Ovary (tissue), 7 donors: ENCODE measurements at regions not wholly inside any gene's neighbourhood (a gene's known extent, or its start where the extent isn't known, plus 50 kb on each side); places are given as distances from the start of the nearest gene placed in this dataset.

Source experiments
- DNase-seq, 5 donors: peaks; one replicate each; pipeline ENCODE4 v3.0.0-alpha.2; 2019 to 2020
- H3K27ac ChIP-seq, 2 donors: fragments of 200-600 bp; one replicate each; pipeline versions ENCODE4 v1.5.1 to v1.8.0; 2019 to 2022
- H3K27me3 ChIP-seq: fragments of 200-600 bp; one replicate; pipeline ENCODE4 v1.8.0; 2022
- H3K36me3 ChIP-seq: fragments of 200-600 bp; sonication (generic); one replicate; pipeline ENCODE4 v1.5.1; 2019
- H3K4me1 ChIP-seq: one replicate; pipeline ENCODE4 v1.8.1; 2013; ENCODE audit warnings: mild to moderate bottlenecking, moderate library complexity; ENCODE audit not compliant: insufficient read depth
- H3K4me3 ChIP-seq: fragments of 200-600 bp; sonication (generic); one replicate; pipeline ENCODE4 v1.5.1; 2017
- H3K9me3 ChIP-seq, 2 donors: fragments of 200-600 bp in 1 of 2; sonication (generic) in 1 of 2; one replicate each; pipeline versions ENCODE4 v1.5.1 to v1.8.1; 2013 to 2019; ENCODE audit warnings: mild to moderate bottlenecking in 1 of 2, moderate library complexity in 1 of 2
- CTCF ChIP-seq, 3 donors: fragments of 450-650 bp in 2 of 3; fragments of 200-600 bp in 1 of 3; IDR thresholded peaks; one replicate each; pipeline versions ENCODE4 v1.5.1 to v1.8.0; 2016 to 2022; ENCODE audit warnings: antibody characterized with exemption in 3 of 3, mild to moderate bottlenecking in 1 of 3
- EP300 ChIP-seq: sonication (generic); formaldehyde crosslinking; IDR thresholded peaks from one replicate; pipeline ENCODE4 v1.6.1; 2017; ENCODE audit warnings: antibody characterized with exemption
- POLR2A ChIP-seq: fragments of 450-650 bp; IDR thresholded peaks from one replicate; pipeline ENCODE4 v1.6.1; 2017; ENCODE audit warnings: antibody characterized with exemption, mild to moderate bottlenecking, moderate library complexity
- WGBS, 3 donors: extraction: QIAGEN DNeasy Blood & Tissue Kit in 1 of 3; methylation state at CpG; one replicate each; pipeline versions ENCODE4 v1.1.5 to v1.1.7; 2013 to 2017; 5-methylcytosine and 5-hydroxymethylcytosine counted together
- intact Hi-C, 4 donors: fragments of 100-400 bp; cut with DNase I; formaldehyde crosslinking; loops; one replicate each; pipeline versions ENCODE4 v1.11.0 to v1.15.1; 2022 to 2023
- donor health status: DM: no; HTN: no; CAD: no; lungs with moderate emphysema.
- donor health status: DM: no; HTN: no; CAD: no.
- donor health status: Bipolar disorder and iron deficiency.
- donor health status: DM: no; HTN: no; CAD: no.
- donor health status: DM: yes; HTN: yes; CAD: no.

GRCh38 chr1:10895621-10896020, 99.2 kb upstream of the CASZ1 start:
- Histone ChIP-seq H3K27me3 (no peaks in the 10 kb centered on the region), H3K4me1 (no peaks in the 10 kb centered on the region), H3K27ac (no peak overlapping the region), H3K9me3 (no peaks in the 10 kb centered on the region), H3K4me3 (no peak overlapping the region), H3K36me3 (no peaks in the 10 kb centered on the region)
- intact Hi-C loops = no loop called here
- TF ChIP-seq POLR2A (no peak), EP300 (no peak), CTCF (IDR thresholded peaks at IDR 0.05) (no peak)
- 78 to 85% (median 83%) methylated on average over 7 of the region's 7 CpGs for WGBS, 3 donors
- DNase-seq = no peak

- Histone ChIP-seq H3K9me3 (no peaks in the 10 kb centered on the region), H3K4me3 (no peak overlapping the region), H3K27ac (no peak overlapping the region), H3K27me3 (no peaks in the 10 kb centered on the region), H3K4me1 (no peaks in the 10 kb centered on the region), H3K36me3 (no peaks in the 10 kb centered on the region)
- no peak for TF ChIP-seq EP300
- WGBS, 3 donors = 90 to 93% (median 92%) methylated on average over 5 of the region's 5 CpGs
- no peak for DNase-seq
- intact Hi-C loops = no loop called here
Observed at GRCh38 chr1:10896673-10897072, 100.2 kb upstream of the CASZ1 start.

- intact Hi-C loops = no loop called here
- H3K27me3 ChIP-seq = no peaks in the 10 kb centered on the region
Observed at GRCh38 chr1:10897321-10897980, 101.0 kb upstream of the CASZ1 start.

GRCh38 chr1:10897981-10898728, 101.7 kb upstream of the CASZ1 start:
- WGBS, 3 donors = 27 to 32% (median 28%) methylated on average over 15 to 17 of the region's 17 CpGs
- no peaks in the 10 kb centered on the region for H3K27me3 ChIP-seq
- no peak for DNase-seq

More at GRCh38 chr1:10897321-10897980, 101.0 kb upstream of the CASZ1 start:
- WGBS, 3 donors = 85 to 91% (median 89%) methylated on average over 13 of the region's 13 CpGs
- Histone ChIP-seq H3K27ac (no peak overlapping the region), H3K9me3 (no peaks in the 10 kb centered on the region), H3K36me3 (no peaks in the 10 kb centered on the region), H3K4me3 (no peak overlapping the region), H3K4me1 (no peaks in the 10 kb centered on the region)
- TF ChIP-seq CTCF (IDR thresholded peaks at IDR 0.05) = no peak
- no peak for TF ChIP-seq POLR2A
- DNase-seq = no peak

More at GRCh38 chr1:10897981-10898728, 101.7 kb upstream of the CASZ1 start:
- no peaks in the 10 kb centered on the region for H3K4me1 ChIP-seq
- no peaks in the 10 kb centered on the region for H3K36me3 ChIP-seq
- intact Hi-C loops = no loop called here
- no peak for TF ChIP-seq EP300
- no peak for TF ChIP-seq POLR2A
- TF ChIP-seq CTCF (IDR thresholded peaks at IDR 0.05) = no peak
- no peak overlapping the region for H3K4me3 ChIP-seq
- H3K9me3 ChIP-seq = no peaks in the 10 kb centered on the region
- no peak overlapping the region for H3K27ac ChIP-seq
